Osteocyte (in vitro differentiated cells): ENCODE measurements at regions not wholly inside any gene's neighbourhood (a gene's known extent, or its start where the extent isn't known, plus 50 kb on each side); places are given as distances from the start of the nearest gene placed in this dataset.

Experiments used
- DNase-seq: peaks from one replicate; pipeline ENCODE4 v3.0.0; 2021; ENCODE audit warnings: mixed read lengths; ENCODE audit not compliant: unreplicated experiment; ENCODE audit errors: extremely low spot score
- H3K27ac Mint-ChIP-seq: one replicate; pipeline ENCODE4 v1.8.0; 2021; ENCODE audit warnings: mild to moderate bottlenecking, mixed read lengths; ENCODE audit not compliant: unreplicated experiment
- H3K27me3 Mint-ChIP-seq: one replicate; pipeline ENCODE4 v1.8.0; 2021; ENCODE audit warnings: mixed read lengths; ENCODE audit not compliant: unreplicated experiment
- H3K36me3 Mint-ChIP-seq: one replicate; pipeline ENCODE4 v1.8.0; 2021; ENCODE audit warnings: mixed read lengths; ENCODE audit not compliant: unreplicated experiment
- H3K4me1 Mint-ChIP-seq: one replicate; pipeline ENCODE4 v1.8.0; 2021; ENCODE audit warnings: mixed read lengths; ENCODE audit not compliant: unreplicated experiment
- H3K4me3 Mint-ChIP-seq: one replicate; pipeline ENCODE4 v1.8.0; 2021; ENCODE audit warnings: mild to moderate bottlenecking, moderate library complexity, mixed read lengths; ENCODE audit not compliant: unreplicated experiment
- H3K9me3 Mint-ChIP-seq: one replicate; pipeline ENCODE4 v1.8.0; 2021; ENCODE audit warnings: mixed read lengths; ENCODE audit not compliant: unreplicated experiment
- CTCF ChIP-seq: fragments of 200-600 bp; sonication (generic); IDR thresholded peaks from 2 replicates; pipeline ENCODE4 v1.5.0; 2021; ENCODE audit warnings: antibody characterized with exemption, mild to moderate bottlenecking, moderate library complexity

- TF ChIP-seq CTCF: no peak
- H3K27me3 Mint-ChIP-seq: no peaks in the 10 kb centered on the region
- no peak overlapping the region for H3K4me3 Mint-ChIP-seq
- H3K9me3 Mint-ChIP-seq: peaks cover 36% of the 10 kb centered on the region
- H3K4me1 Mint-ChIP-seq: no peaks in the 10 kb centered on the region
- H3K27ac Mint-ChIP-seq: no peak overlapping the region
- H3K36me3 Mint-ChIP-seq: no peaks in the 10 kb centered on the region
- DNase-seq: no peak
Observed at GRCh38 chr21:18138507-18138906, 106.1 kb upstream of the CHODL start.

- no peak for DNase-seq
- Mint-ChIP-seq H3K4me1 (no peaks in the 10 kb centered on the region), H3K36me3 (no peaks in the 10 kb centered on the region), H3K9me3 (peaks cover 19% of the 10 kb centered on the region), H3K27me3 (no peaks in the 10 kb centered on the region), H3K4me3 (no peak overlapping the region), H3K27ac (no peak overlapping the region)
- TF ChIP-seq CTCF: no peak
Observed at GRCh38 chr21:18129526-18129925, 115.1 kb upstream of the CHODL start.

- peaks cover 27% of the 10 kb centered on the region for H3K9me3 Mint-ChIP-seq
- no peak for DNase-seq
- H3K4me3 Mint-ChIP-seq: no peak overlapping the region
- H3K36me3 Mint-ChIP-seq: no peaks in the 10 kb centered on the region
- H3K27me3 Mint-ChIP-seq: no peaks in the 10 kb centered on the region
- H3K27ac Mint-ChIP-seq: no peak overlapping the region
- no peak for TF ChIP-seq CTCF
- no peaks in the 10 kb centered on the region for H3K4me1 Mint-ChIP-seq
Observed at GRCh38 chr21:18118566-18118965, 126.1 kb upstream of the CHODL start.

DNA sequence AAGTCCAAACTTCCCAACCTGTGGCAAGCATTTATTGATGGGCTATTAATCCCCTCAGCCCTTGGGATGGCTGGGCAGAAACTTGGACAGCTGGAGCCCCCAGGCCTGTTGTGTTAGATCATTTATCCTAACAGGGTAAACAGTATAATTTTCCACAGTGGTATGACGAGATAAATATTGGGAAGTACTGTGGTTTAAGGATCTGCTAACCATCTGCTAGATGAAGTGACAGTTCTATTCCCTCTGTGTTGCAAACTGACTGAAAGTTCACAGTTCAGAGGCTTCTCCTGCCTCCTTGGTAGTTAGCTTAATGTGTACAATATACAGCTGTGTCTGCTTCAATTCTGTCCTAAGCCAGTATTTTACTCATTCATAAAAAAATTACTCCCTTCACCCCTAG, 127.5 kb upstream of the CHODL start:
- peaks cover 39% of the 10 kb centered on the region for H3K9me3 Mint-ChIP-seq
- no peaks in the 10 kb centered on the region for H3K36me3 Mint-ChIP-seq
- H3K27me3 Mint-ChIP-seq: no peaks in the 10 kb centered on the region
- TF ChIP-seq CTCF: no peak
- no peak overlapping the region for H3K27ac Mint-ChIP-seq
- H3K4me3 Mint-ChIP-seq: no peak overlapping the region
- no peak for DNase-seq
- no peaks in the 10 kb centered on the region for H3K4me1 Mint-ChIP-seq

DNA sequence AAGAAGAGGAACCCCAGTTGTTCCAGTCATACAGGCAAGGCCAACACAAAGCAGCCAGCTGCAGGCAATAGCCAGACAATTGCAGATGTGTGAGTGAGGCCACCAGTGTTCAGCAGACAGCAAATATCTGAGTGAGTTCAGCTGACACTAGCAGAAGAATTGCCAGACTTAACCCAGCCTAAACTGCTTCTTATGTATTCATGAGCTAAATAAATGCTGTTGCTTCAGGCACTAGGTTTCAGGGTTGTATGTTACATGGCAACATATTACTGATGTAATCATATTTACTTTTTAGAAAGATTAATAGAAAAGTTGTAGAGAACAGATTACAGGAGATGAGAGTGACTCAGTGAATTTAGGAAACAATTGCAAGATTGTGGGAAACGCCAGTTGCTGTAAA, 129.8 kb upstream of the CHODL start:
- H3K4me3 Mint-ChIP-seq: no peak overlapping the region
- H3K36me3 Mint-ChIP-seq: no peaks in the 10 kb centered on the region

More for the DNA sequence above, 129.8 kb upstream of the CHODL start:
- no peaks in the 10 kb centered on the region for H3K4me1 Mint-ChIP-seq
- peaks cover 44% of the 10 kb centered on the region for H3K9me3 Mint-ChIP-seq
- TF ChIP-seq CTCF: no peak
- no peak overlapping the region for H3K27ac Mint-ChIP-seq
- no peaks in the 10 kb centered on the region for H3K27me3 Mint-ChIP-seq
- no peak for DNase-seq
